ENCODE measurements at regions not wholly inside any gene's neighbourhood (a gene's known extent, or its start where the extent isn't known, plus 50 kb on each side); places are given as distances from the start of the nearest gene placed in this dataset.

- TF ChIP-seq PATZ1 (CRISPR knock-in tag; IDR thresholded peaks at IDR 0.05; ENCODE audit: borderline replicate concordance), result no peak
- TF ChIP-seq TSHZ2 (CRISPR knock-in tag; IDR thresholded peaks at IDR 0.05), result no peak
- no peak for TF ChIP-seq TCF4 (CRISPR knock-in tag; IDR thresholded peaks at IDR 0.05; ENCODE audit: borderline replicate concordance)
- TF ChIP-seq ARNTL (CRISPR knock-in tag; IDR thresholded peaks at IDR 0.05; ENCODE audit: borderline replicate concordance, low read depth), result no peak
- TF ChIP-seq CSDC2 (CRISPR knock-in tag; IDR thresholded peaks at IDR 0.05), result no peak
- no peak for TF ChIP-seq CSRNP3 (CRISPR knock-in tag; IDR thresholded peaks at IDR 0.05)
- no peak for TF ChIP-seq ZFP30 (CRISPR knock-in tag; IDR thresholded peaks at IDR 0.05)
- TF ChIP-seq BACH2 (CRISPR knock-in tag; IDR thresholded peaks at IDR 0.05; ENCODE audit: borderline replicate concordance), result no peak
- TF ChIP-seq OSR1 (CRISPR knock-in tag; IDR thresholded peaks at IDR 0.05), result no peak
- TF ChIP-seq ISL1 (CRISPR knock-in tag; IDR thresholded peaks at IDR 0.05), result no peak
- no peak for TF ChIP-seq ZNF8 (CRISPR knock-in tag; IDR thresholded peaks at IDR 0.05)
- no peak for ATAC-seq
Measured at GRCh38 chr5:174616036-174616435, 108.3 kb upstream of the MSX2 start.

- TF ChIP-seq SNAI2 (CRISPR knock-in tag; IDR thresholded peaks at IDR 0.05) (no peak), ZC3H10 (CRISPR knock-in tag; IDR thresholded peaks at IDR 0.05) (no peak), ESRRG (CRISPR knock-in tag; IDR thresholded peaks at IDR 0.05) (no peak), ZFP3 (CRISPR knock-in tag; IDR thresholded peaks at IDR 0.05) (no peak), CREB5 (CRISPR knock-in tag; IDR thresholded peaks at IDR 0.05; ENCODE audit: low read depth) (no peak), BACH2 (CRISPR knock-in tag; IDR thresholded peaks at IDR 0.05; ENCODE audit: borderline replicate concordance) (no peak), ZNF8 (CRISPR knock-in tag; IDR thresholded peaks at IDR 0.05) (no peak), ZFP30 (CRISPR knock-in tag; IDR thresholded peaks at IDR 0.05) (no peak), ZNF565 (CRISPR knock-in tag; conservative IDR thresholded peaks at IDR 0.05; ENCODE audit: low read depth) (no peak), POU6F1 (CRISPR knock-in tag; IDR thresholded peaks at IDR 0.05; ENCODE audit: borderline replicate concordance, low read depth) (no peak), OSR1 (CRISPR knock-in tag; IDR thresholded peaks at IDR 0.05) (no peak), GLIS3 (CRISPR knock-in tag; IDR thresholded peaks at IDR 0.05) (no peak), CSDC2 (CRISPR knock-in tag; IDR thresholded peaks at IDR 0.05) (no peak), ARNTL (CRISPR knock-in tag; IDR thresholded peaks at IDR 0.05; ENCODE audit: borderline replicate concordance, low read depth) (no peak), TSHZ2 (CRISPR knock-in tag; IDR thresholded peaks at IDR 0.05) (no peak), TOX (CRISPR knock-in tag; IDR thresholded peaks at IDR 0.05; ENCODE audit: borderline replicate concordance) (no peak), CSRNP3 (CRISPR knock-in tag; IDR thresholded peaks at IDR 0.05) (no peak), PATZ1 (CRISPR knock-in tag; IDR thresholded peaks at IDR 0.05; ENCODE audit: borderline replicate concordance) (no peak), TCF4 (CRISPR knock-in tag; IDR thresholded peaks at IDR 0.05; ENCODE audit: borderline replicate concordance) (no peak)
- no peak for ATAC-seq
Measured at GRCh38 chr5:174617285-174617684, 107.1 kb upstream of the MSX2 start.

Data from SK-N-SH treated with all-trans-retinoic acid at 6 μM for 48 hours (cell line).